Endothelial cell of umbilical vein (primary cell): ENCODE measurements at regions not wholly inside any gene's neighbourhood (a gene's known extent, or its start where the extent isn't known, plus 50 kb on each side); places are given as distances from the start of the nearest gene placed in this dataset.

Source experiments
- BruUV-seq: library from RNA; stranded (reverse); fragments of 400-500 nt; replicated peaks from 2 replicates; lab custom pipeline; 2021; lab: Mats Ljungman, UMichigan
- CTCF ChIA-PET: fragments of 300-600, 350-600 bp; sonication (Branson Sonifier 250); formaldehyde crosslinking; loops from one replicate; lab custom pipeline; 2021; ENCODE audit warnings: antibody characterized with exemption, inconsistent platforms; lab: Charles Lee
- POLR2A ChIA-PET: fragments of 300-600, 350-600 bp; sonication (Branson Sonifier 250); formaldehyde crosslinking; loops from one replicate; lab custom pipeline; 2021; ENCODE audit warnings: antibody characterized with exemption, inconsistent platforms; lab: Charles Lee
- DNase-seq: peaks from one replicate; pipeline ENCODE4 v3.0.0-alpha.2; 2011; ENCODE audit warnings: low read depth, low spot score
- FAIRE-seq: peaks from 2 replicates; lab custom pipeline; 2011; peaks lifted over from hg19 to GRCh38; lab: Jason Lieb, UNC
- H2AFZ ChIP-seq: 2 replicates; pipeline ENCODE4 v1.6.0; 2012; ENCODE audit warnings: low read depth, low read length, control low read depth, inconsistent platforms
- H3K27ac ChIP-seq: 2 replicates; pipeline ENCODE4 v1.5.1; 2011; ENCODE audit warnings: low read depth, mild to moderate bottlenecking, control low read depth, low read length, moderate library complexity; ENCODE audit not compliant: insufficient read depth
- H3K27me3 ChIP-seq, 2 experiments: 2 replicates each; pipeline versions ENCODE4 v1.6.0 to v1.6.1; 2011; ENCODE audit warnings: low read length in 2 of 2, mixed read lengths in 1 of 2; ENCODE audit not compliant: control insufficient read depth in 2 of 2, insufficient read depth in 2 of 2
- H3K36me3 ChIP-seq, 2 experiments: 2 replicates in 1 of 2; 3 replicates in 1 of 2; pipeline ENCODE4 v1.5.1; 2011; ENCODE audit warnings: low read length in 2 of 2, mild to moderate bottlenecking in 1 of 2, moderate library complexity in 1 of 2; ENCODE audit not compliant: control insufficient read depth in 2 of 2, insufficient read depth in 2 of 2; ENCODE audit errors: extremely low read depth in 1 of 2
- H3K4me1 ChIP-seq: 3 replicates; pipeline ENCODE4 v1.5.1; 2011; ENCODE audit warnings: mild to moderate bottlenecking, low read length; ENCODE audit not compliant: control insufficient read depth, insufficient read depth; ENCODE audit errors: extremely low read depth
- H3K4me2 ChIP-seq: 2 replicates; pipeline ENCODE4 v1.6.1; 2011; ENCODE audit warnings: low read length, control low read depth, mixed read lengths; ENCODE audit not compliant: insufficient read depth
- H3K4me3 ChIP-seq, 3 experiments: fragments of 200-600 bp in 1 of 3; sonication (generic), shearing (Covaris generic) in 1 of 3; replicated peaks in 1 of 3; 2 replicates each; pipeline ENCODE4 v1.5.1; 2011 to 2016; ENCODE audit warnings: control low read depth in 3 of 3, low read length in 3 of 3, mild to moderate bottlenecking in 2 of 3, inconsistent platforms in 1 of 3, low read depth in 1 of 3, moderate library complexity in 1 of 3; ENCODE audit not compliant: insufficient read depth in 1 of 3
- H3K79me2 ChIP-seq: 2 replicates; pipeline ENCODE4 v1.6.0; 2012; ENCODE audit warnings: low read length, inconsistent platforms; ENCODE audit not compliant: control insufficient read depth, insufficient read depth
- H3K9ac ChIP-seq: replicated peaks from 2 replicates; pipeline ENCODE3; 2011; ENCODE audit warnings: low read length, control low read depth; ENCODE audit not compliant: insufficient read depth; ENCODE audit errors: extremely low read depth
- H3K9me1 ChIP-seq: replicated peaks from 3 replicates; pipeline ENCODE4 v1.6.0; 2011; ENCODE audit warnings: mild to moderate bottlenecking, low read length; ENCODE audit not compliant: control insufficient read depth, insufficient read depth; ENCODE audit errors: extremely low read depth
- H3K9me3 ChIP-seq: replicated peaks from 2 replicates; pipeline ENCODE4 v1.5.1; 2012; ENCODE audit warnings: low read length, inconsistent platforms; ENCODE audit not compliant: control insufficient read depth, insufficient read depth
- H4K20me1 ChIP-seq: replicated peaks from 2 replicates; pipeline ENCODE3; 2011; ENCODE audit warnings: mild to moderate bottlenecking, low read length; ENCODE audit not compliant: control insufficient read depth, insufficient read depth; ENCODE audit errors: extremely low read depth
- CTCF ChIP-seq, 2 donors: IDR thresholded peaks; 1 replicate in 1 of 2; 2 replicates in 1 of 2; pipeline ENCODE4 v1.5.1; 2011; ENCODE audit warnings: low read length in 2 of 2, mild to moderate bottlenecking in 2 of 2, moderate library complexity in 2 of 2, control low read depth in 1 of 2, inconsistent platforms in 1 of 2, low read depth in 1 of 2; ENCODE audit not compliant: insufficient read depth in 1 of 2; ENCODE audit errors: extremely low read depth in 1 of 2
- EZH2 ChIP-seq: IDR thresholded peaks from 2 replicates; pipeline ENCODE4 v1.6.1; 2012; ENCODE audit warnings: borderline replicate concordance, low read depth, mild to moderate bottlenecking, moderate library complexity, low read length, inconsistent platforms; ENCODE audit not compliant: severe bottlenecking
- FOS ChIP-seq: IDR thresholded peaks from 2 replicates; pipeline ENCODE4 v1.6.1; 2011; ENCODE audit warnings: mild to moderate bottlenecking, low read length, moderate library complexity, borderline replicate concordance; ENCODE audit not compliant: insufficient read depth
- GATA2 ChIP-seq: IDR thresholded peaks from 2 replicates; pipeline ENCODE4 v1.7.0; 2011; ENCODE audit warnings: low read depth, mild to moderate bottlenecking, moderate library complexity, mixed read lengths, low read length; ENCODE audit not compliant: insufficient read length, insufficient read depth
- MAX ChIP-seq: IDR thresholded peaks from 2 replicates; pipeline ENCODE4 v1.6.1; 2011; ENCODE audit not compliant: insufficient read depth, insufficient read length
- MYC ChIP-seq: IDR thresholded peaks from one replicate; pipeline ENCODE4 v1.6.1; 2011; ENCODE audit warnings: mild to moderate bottlenecking, low read depth, low read length
- POLR2A ChIP-seq: IDR thresholded peaks from 2 replicates; pipeline ENCODE4 v1.6.1; 2012; ENCODE audit warnings: low read depth, mild to moderate bottlenecking, control low read depth, low read length
- POLR2AphosphoS5 ChIP-seq: IDR thresholded peaks from 2 replicates; pipeline ENCODE4 v1.6.1; 2012; ENCODE audit warnings: low read depth, mild to moderate bottlenecking, control low read depth, low read length, moderate library complexity; ENCODE audit not compliant: insufficient read depth
- dilution Hi-C: fragments of 300-500 bp; cut with MboI; formaldehyde crosslinking; loops from one replicate; pipeline ENCODE4 v1.15.0; 2019; ENCODE audit warnings: low sequenced_read_pairs; ENCODE audit not compliant: extremely low pct_ligation_motif_present
- intact Hi-C: fragments of 100-400 bp; cut with micrococcal nuclease; formaldehyde crosslinking; loops from one replicate; pipeline ENCODE4 v1.10.0; 2022

- Histone ChIP-seq H3K4me3 (no peak overlapping the region), H3K9me1 (no peaks in the 10 kb centered on the region), H4K20me1 (no peaks in the 10 kb centered on the region), H3K79me2 (no peaks in the 10 kb centered on the region), H3K4me1 (no peaks in the 10 kb centered on the region), H3K9me3 (no peaks in the 10 kb centered on the region), H3K27me3 (no peaks in the 10 kb centered on the region), H3K9ac (no peak overlapping the region), H3K27ac (no peak overlapping the region), H3K4me2 (no peak overlapping the region), H2AFZ (no peak overlapping the region), H3K36me3 (no peaks in the 10 kb centered on the region)
- ChIA-PET CTCF (no interaction called here), POLR2A (no interaction called here)
- dilution Hi-C loops (no loop called here), intact Hi-C loops (no loop called here)
- BruUV-seq = no TSS peak
- no peak for DNase-seq
- FAIRE-seq = no peak
- TF ChIP-seq FOS (no peak), MYC (no peak), POLR2A (no peak), CTCF (IDR thresholded peaks at IDR 0.05; ENCODE audit: extremely low read depth in 1 of 2, insufficient read depth in 1 of 2, low read depth in 1 of 2, low read length in 2 of 2) (no peak), GATA2 (no peak), POLR2AphosphoS5 (no peak), MAX (no peak)
Measured at GRCh38 chr6:163986313-163986712, 571.8 kb downstream of the QKI start.

GRCh38 chr6:163985710-163986109 is 571.2 kb downstream of the QKI start:
- POLR2A ChIA-PET = no interaction called here
- no peak for DNase-seq
- H3K9me3 ChIP-seq = no peaks in the 10 kb centered on the region
- no peaks in the 10 kb centered on the region for H3K9me1 ChIP-seq
- CTCF ChIA-PET = no interaction called here
- H3K27ac ChIP-seq = no peak overlapping the region
- no peaks in the 10 kb centered on the region for H3K36me3 ChIP-seq
- intact Hi-C loops (no loop called here), dilution Hi-C loops (no loop called here)
- no TSS peak for BruUV-seq
- H3K79me2 ChIP-seq = no peaks in the 10 kb centered on the region
- no peak for FAIRE-seq
- no peaks in the 10 kb centered on the region for H3K4me1 ChIP-seq
- no peaks in the 10 kb centered on the region for H3K27me3 ChIP-seq
- no peak overlapping the region for H3K9ac ChIP-seq
- no peak overlapping the region for H3K4me3 ChIP-seq
- no peak overlapping the region for H2AFZ ChIP-seq
- H4K20me1 ChIP-seq = no peaks in the 10 kb centered on the region
- H3K4me2 ChIP-seq = no peak overlapping the region
- TF ChIP-seq MYC (no peak), FOS (no peak), EZH2 (no peak), MAX (no peak), CTCF (IDR thresholded peaks at IDR 0.05; ENCODE audit: extremely low read depth in 1 of 2, insufficient read depth in 1 of 2, low read depth in 1 of 2, low read length in 2 of 2) (no peak)
